Gastroesophageal sphincter (tissue), 3 donors: ENCODE measurements at regions not wholly inside any gene's neighbourhood (a gene's known extent, or its start where the extent isn't known, plus 50 kb on each side); places are given as distances from the start of the nearest gene placed in this dataset.

Experiments used
- EP300 ChIP-seq: sonication (generic); formaldehyde crosslinking; IDR thresholded peaks from one replicate; pipeline ENCODE4 v1.6.1; 2017; ENCODE audit warnings: antibody characterized with exemption, mild to moderate bottlenecking
- POLR2A ChIP-seq, 2 donors: fragments of 450-650 bp; IDR thresholded peaks; one replicate each; pipeline ENCODE4 v1.6.1; 2017; ENCODE audit warnings: antibody characterized with exemption in 2 of 2, mild to moderate bottlenecking in 2 of 2, moderate library complexity in 1 of 2
- POLR2AphosphoS5 ChIP-seq: sonication (generic); formaldehyde crosslinking; IDR thresholded peaks from one replicate; pipeline ENCODE4 v1.6.1; 2017; ENCODE audit warnings: antibody characterized with exemption
- TF ChIP-seq, protein P1 (sequence below), 4 experiments: fragments of 200-600 bp in 2 of 4; fragments of 450-650 bp in 2 of 4; sonication (generic) in 1 of 4; IDR thresholded peaks; one replicate each; pipeline ENCODE4 v1.5.1; 2017 to 2019; ENCODE audit warnings: antibody characterized with exemption in 4 of 4, mild to moderate bottlenecking in 2 of 4, moderate library complexity in 2 of 4

DNA sequence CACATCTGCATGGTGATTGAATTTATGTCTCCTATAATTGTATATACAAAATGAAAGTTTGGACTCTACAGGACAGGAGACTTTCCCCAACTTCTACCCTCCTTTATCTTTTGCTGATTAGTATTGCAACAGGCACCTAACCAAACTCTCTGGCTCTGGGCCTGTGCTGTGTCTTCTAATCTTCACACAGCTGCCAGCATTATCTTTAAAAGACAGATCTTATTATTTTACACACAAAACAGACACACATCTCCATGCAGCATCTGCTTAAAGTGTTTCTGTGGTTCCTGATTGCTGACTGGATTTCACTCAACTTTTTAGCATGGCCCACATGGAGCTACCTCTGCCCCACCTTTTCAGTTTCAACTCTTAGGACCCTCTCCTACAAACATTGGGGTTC lies 154.9 kb upstream of the PELI2 start:
- TF ChIP-seq, protein P1, sequence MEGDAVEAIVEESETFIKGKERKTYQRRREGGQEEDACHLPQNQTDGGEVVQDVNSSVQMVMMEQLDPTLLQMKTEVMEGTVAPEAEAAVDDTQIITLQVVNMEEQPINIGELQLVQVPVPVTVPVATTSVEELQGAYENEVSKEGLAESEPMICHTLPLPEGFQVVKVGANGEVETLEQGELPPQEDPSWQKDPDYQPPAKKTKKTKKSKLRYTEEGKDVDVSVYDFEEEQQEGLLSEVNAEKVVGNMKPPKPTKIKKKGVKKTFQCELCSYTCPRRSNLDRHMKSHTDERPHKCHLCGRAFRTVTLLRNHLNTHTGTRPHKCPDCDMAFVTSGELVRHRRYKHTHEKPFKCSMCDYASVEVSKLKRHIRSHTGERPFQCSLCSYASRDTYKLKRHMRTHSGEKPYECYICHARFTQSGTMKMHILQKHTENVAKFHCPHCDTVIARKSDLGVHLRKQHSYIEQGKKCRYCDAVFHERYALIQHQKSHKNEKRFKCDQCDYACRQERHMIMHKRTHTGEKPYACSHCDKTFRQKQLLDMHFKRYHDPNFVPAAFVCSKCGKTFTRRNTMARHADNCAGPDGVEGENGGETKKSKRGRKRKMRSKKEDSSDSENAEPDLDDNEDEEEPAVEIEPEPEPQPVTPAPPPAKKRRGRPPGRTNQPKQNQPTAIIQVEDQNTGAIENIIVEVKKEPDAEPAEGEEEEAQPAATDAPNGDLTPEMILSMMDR (IDR thresholded peaks at IDR 0.05) = no peak
- TF ChIP-seq POLR2A (IDR thresholded peaks at IDR 0.05) (no peak), POLR2AphosphoS5 (no peak), EP300 (no peak)
